ENCODE measurements at regions not wholly inside any gene's neighbourhood (a gene's known extent, or its start where the extent isn't known, plus 50 kb on each side); places are given as distances from the start of the nearest gene placed in this dataset.

DNA sequence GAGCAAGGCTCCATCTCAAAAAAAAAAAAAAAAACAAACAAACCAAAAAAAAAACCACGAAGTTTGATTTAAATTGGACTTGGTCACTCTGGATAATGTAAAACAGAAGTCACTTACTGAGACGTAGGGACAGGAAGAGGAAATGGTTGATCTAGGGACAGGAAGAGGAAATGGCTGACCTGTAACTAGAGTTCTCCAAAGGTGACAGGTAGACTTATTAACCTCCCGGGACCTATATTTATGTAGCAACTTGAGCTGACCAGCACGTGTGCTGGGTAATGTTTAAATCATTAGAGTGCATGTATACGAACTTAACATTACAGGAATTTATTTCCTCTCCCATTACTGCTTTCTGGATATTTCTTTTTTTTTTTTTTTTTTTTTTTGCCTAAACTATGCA lies 81.5 kb upstream of the DHX40 start:
- intact Hi-C loops (cut with micrococcal nuclease; ENCODE audit: unreplicated experiment) (no loop called here), in situ Hi-C loops (cut with HindIII; ENCODE audit: extremely low pct_ligation_motif_present, low pct_unique_long_range_greater_than_20kb) (no loop called here)
- peak overlapping the region in 2 of 3 experiments; percentile 15; a peak in 1 of 6 replicates for H3K4me3 ChIP-seq (replicated peaks in 1 of 3; ENCODE audit: insufficient read depth in 1 of 3, low read depth in 2 of 3, low read length in 3 of 3)
- no peaks in the 10 kb centered on the region for H4K20me1 ChIP-seq (ENCODE audit: insufficient read depth, low read length)
- ATAC-seq (no peak), DNase-seq (ENCODE audit: low spot score) (no peak), FAIRE-seq (peak; percentile 53)
- WGBS (ENCODE audit: low lambda C conversion rate): 19% methylated on average over 5 of the region's 5 CpGs
- peaks cover 0 to 6% of the 10 kb centered on the region in 2 experiments; a peak in 3 of 5 replicates for H3K27me3 ChIP-seq (ENCODE audit: control insufficient read depth in 1 of 2, insufficient read depth in 2 of 2, low read length in 2 of 2)
- no TSS peak for BruUV-seq (replicated peaks)
- no peaks in the 10 kb centered on the region for H3K36me3 ChIP-seq (replicated peaks in 1 of 2; ENCODE audit: control insufficient read depth in 1 of 2, insufficient read depth in 2 of 2, low read length in 2 of 2)
- H3K4me2 ChIP-seq (ENCODE audit: low read depth, low read length): peak overlapping the region; percentile 57
- H3K9me3 ChIP-seq (ENCODE audit: low read length): no peaks in the 10 kb centered on the region
- 0 out of 2 replicates have a peak, but pooled peaks have one; percentile 24 for TF ChIP-seq ELF3 (CRISPR knock-in tag; IDR thresholded peaks at IDR 0.05)
- peak; percentile 47 for TF ChIP-seq GABPA (IDR thresholded peaks at IDR 0.05; ENCODE audit: low read depth, low read length)
- TF ChIP-seq GABPA (CRISPR knock-in tag; IDR thresholded peaks at IDR 0.05; ENCODE audit: low read depth): peak; percentile 89
- no peak for TF ChIP-seq ZIK1 (CRISPR knock-in tag; IDR thresholded peaks at IDR 0.05; ENCODE audit: borderline replicate concordance, low read depth)
- TF ChIP-seq GABPB1 (CRISPR knock-in tag; IDR thresholded peaks at IDR 0.05): peak; percentile 32; the same call in 1 of the 2 replicates
- no peak overlapping the region for H3K9ac ChIP-seq (ENCODE audit: insufficient read depth, low read depth, low read length)
- H3K4me1 ChIP-seq (ENCODE audit: insufficient read depth, low read length): peaks cover 26% of the 10 kb centered on the region
- ChIA-PET CTCF (ENCODE audit: low intra/inter-chr PET ratio, low total read pairs) (no interaction called here), POLR2A (no interaction called here)
- H3K27ac ChIP-seq (ENCODE audit: extremely low read length, insufficient read depth, low read length): no peak overlapping the region
- no peaks in the 10 kb centered on the region for H3K79me2 ChIP-seq (ENCODE audit: insufficient read depth, low read length)
- H2AFZ ChIP-seq (ENCODE audit: low read length): peak overlapping the region; percentile 90

DNA sequence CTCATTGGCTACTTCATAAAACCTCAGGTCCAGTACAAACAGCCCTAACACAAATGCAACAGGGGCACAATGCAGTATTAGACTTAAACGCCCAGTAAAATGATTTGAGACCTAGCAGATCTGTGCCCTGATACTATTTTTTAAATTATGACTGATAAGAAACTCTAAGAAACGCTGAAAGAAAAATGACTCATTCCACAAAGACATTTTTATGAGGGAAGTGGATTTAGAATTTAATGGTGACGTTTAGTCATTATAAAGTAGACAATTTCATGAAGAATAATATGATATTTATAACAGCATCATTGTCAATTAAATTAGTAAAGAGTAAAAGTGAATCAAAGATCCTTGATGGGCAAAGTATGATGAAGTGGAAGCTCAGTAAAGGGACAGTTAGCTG lies 80.4 kb upstream of the DHX40 start:
- no TSS peak for BruUV-seq (replicated peaks)
- ATAC-seq: no peak
- Histone ChIP-seq H3K27ac (ENCODE audit: extremely low read length, insufficient read depth, low read length) (no peak overlapping the region), H4K20me1 (ENCODE audit: insufficient read depth, low read length) (no peaks in the 10 kb centered on the region), H3K9me3 (ENCODE audit: low read length) (no peaks in the 10 kb centered on the region), H3K4me2 (ENCODE audit: low read depth, low read length) (no peak overlapping the region), H3K79me2 (ENCODE audit: insufficient read depth, low read length) (no peaks in the 10 kb centered on the region), H3K9ac (ENCODE audit: insufficient read depth, low read depth, low read length) (no peak overlapping the region), H3K36me3 (replicated peaks in 1 of 2; ENCODE audit: control insufficient read depth in 1 of 2, insufficient read depth in 2 of 2, low read length in 2 of 2) (no peaks in the 10 kb centered on the region), H3K27me3 (ENCODE audit: control insufficient read depth in 1 of 2, insufficient read depth in 2 of 2, low read length in 2 of 2) (peaks cover 0 to 7% of the 10 kb centered on the region in 2 experiments; a peak in 3 of 5 replicates), H2AFZ (ENCODE audit: low read length) (no peak overlapping the region), H3K4me1 (ENCODE audit: insufficient read depth, low read length) (peaks cover 18% of the 10 kb centered on the region), H3K4me3 (replicated peaks in 1 of 3; ENCODE audit: insufficient read depth in 1 of 3, low read depth in 2 of 3, low read length in 3 of 3) (no peak overlapping the region)
- ChIA-PET POLR2A (no interaction called here), CTCF (ENCODE audit: low intra/inter-chr PET ratio, low total read pairs) (no interaction called here)
- TF ChIP-seq ZSCAN31 (CRISPR knock-in tag; IDR thresholded peaks at IDR 0.05; ENCODE audit: low read depth) (no peak), HNF1B (CRISPR knock-in tag; IDR thresholded peaks at IDR 0.05) (no peak), ZBTB8A (CRISPR knock-in tag; IDR thresholded peaks at IDR 0.05; ENCODE audit: borderline replicate concordance, low read depth) (no peak), RAD51 (IDR thresholded peaks at IDR 0.05; ENCODE audit: borderline replicate concordance) (no peak), RORA (CRISPR knock-in tag; IDR thresholded peaks at IDR 0.05) (no peak)
- intact Hi-C loops (cut with micrococcal nuclease; ENCODE audit: unreplicated experiment) (no loop called here), in situ Hi-C loops (cut with HindIII; ENCODE audit: extremely low pct_ligation_motif_present, low pct_unique_long_range_greater_than_20kb) (no loop called here)
- WGBS (ENCODE audit: low lambda C conversion rate): 33% methylated on average over 3 of the region's 3 CpGs
- no peak for DNase-seq (ENCODE audit: low spot score)
- FAIRE-seq: no peak
